HepG2 (cell line): ENCODE measurements at regions not wholly inside any gene's neighbourhood (a gene's known extent, or its start where the extent isn't known, plus 50 kb on each side); places are given as distances from the start of the nearest gene placed in this dataset.

Experiments
- ATAC-seq: fragments of 200-7000 bp; cut with Tn5 transposase; 3 replicates; pipeline ENCODE4 v1.9.1; 2020; ENCODE audit warnings: mild to moderate bottlenecking, moderate library complexity
- BruUV-seq: library from RNA; stranded (reverse); fragments of 400-500 nt; replicated peaks from 2 replicates; lab custom pipeline; 2021; lab: Mats Ljungman, UMichigan
- CTCF ChIA-PET: fragments of 300-600 bp; formaldehyde crosslinking; extraction: SDS; loops from one replicate; lab custom pipeline; 2021; ENCODE audit warnings: low total read pairs, inconsistent platforms, low intra/inter-chr PET ratio; lab: Yijun Ruan, JAX
- POLR2A ChIA-PET: fragments of 350-600 bp; sonication (Branson Sonifier 250); formaldehyde crosslinking; loops from one replicate; lab custom pipeline; 2020; ENCODE audit warnings: antibody characterized with exemption, inconsistent platforms; lab: Yijun Ruan, JAX
- DNase-seq: peaks from one replicate; pipeline ENCODE4 v3.0.0-alpha.2; 2015; ENCODE audit warnings: low spot score
- FAIRE-seq: peaks from 3 replicates; lab custom pipeline; 2011; peaks lifted over from hg19 to GRCh38; lab: Jason Lieb, UNC
- H2AFZ ChIP-seq: one replicate; pipeline ENCODE4 v1.6.1; 2011; ENCODE audit warnings: low read length, inconsistent platforms
- H3K27ac ChIP-seq: fragments of 300-600 bp; 3 replicates; pipeline ENCODE4 v1.8.0; 2011; ENCODE audit warnings: mixed run types, mild to moderate bottlenecking, mixed read lengths, low read length, inconsistent platforms; ENCODE audit not compliant: insufficient read depth; ENCODE audit errors: extremely low read length
- H3K27me3 ChIP-seq, 2 experiments: fragments of 200-600 bp in 1 of 2; 2 replicates in 1 of 2; 3 replicates in 1 of 2; pipeline versions ENCODE4 v1.6.0 to v1.8.0; 2011; ENCODE audit warnings: low read length in 2 of 2, mild to moderate bottlenecking in 2 of 2, moderate library complexity in 2 of 2, inconsistent platforms in 1 of 2; ENCODE audit not compliant: insufficient read depth in 2 of 2, control insufficient read depth in 1 of 2
- H3K36me3 ChIP-seq, 2 experiments: fragments of 200-600 bp in 1 of 2; replicated peaks in 1 of 2; 2 replicates in 1 of 2; 3 replicates in 1 of 2; pipeline versions ENCODE4 v1.5.1 to v1.8.0; 2011; ENCODE audit warnings: low read length in 2 of 2, inconsistent platforms in 1 of 2; ENCODE audit not compliant: insufficient read depth in 2 of 2, control insufficient read depth in 1 of 2
- H3K4me1 ChIP-seq: 2 replicates; pipeline ENCODE4 v1.5.1; 2012; ENCODE audit warnings: low read length, inconsistent platforms; ENCODE audit not compliant: insufficient read depth
- H3K4me2 ChIP-seq: 2 replicates; pipeline ENCODE4 v1.6.0; 2011; ENCODE audit warnings: low read depth, low read length, inconsistent platforms
- H3K4me3 ChIP-seq, 3 experiments: fragments of 200-600 bp in 1 of 3; sonication (generic), shearing (Covaris generic) in 1 of 3; replicated peaks in 1 of 3; 2 replicates each; pipeline ENCODE4 v1.5.1; 2011 to 2016; ENCODE audit warnings: low read length in 3 of 3, inconsistent platforms in 2 of 3, low read depth in 2 of 3, mild to moderate bottlenecking in 2 of 3, control low read depth in 1 of 3, mixed read lengths in 1 of 3; ENCODE audit not compliant: insufficient read depth in 1 of 3
- H3K79me2 ChIP-seq: one replicate; pipeline ENCODE4 v1.6.1; 2011; ENCODE audit warnings: low read length, inconsistent platforms; ENCODE audit not compliant: insufficient read depth
- H3K9ac ChIP-seq: 2 replicates; pipeline ENCODE4 v1.6.0; 2011; ENCODE audit warnings: mild to moderate bottlenecking, low read depth, low read length, inconsistent platforms; ENCODE audit not compliant: insufficient read depth
- H3K9me3 ChIP-seq: 2 replicates; pipeline ENCODE4 v1.5.1; 2012; ENCODE audit warnings: mild to moderate bottlenecking, low read length
- H4K20me1 ChIP-seq: 2 replicates; pipeline ENCODE4 v1.6.0; 2011; ENCODE audit warnings: inconsistent platforms, mild to moderate bottlenecking, low read length, moderate library complexity; ENCODE audit not compliant: insufficient read depth
- CHD4 ChIP-seq: fragments of 200-600 bp; sonication (generic); IDR thresholded peaks from 2 replicates; pipeline ENCODE4 v1.7.0; 2017; ENCODE audit warnings: mild to moderate bottlenecking, low read length, borderline replicate concordance
- GATA4 ChIP-seq: sonication (generic); IDR thresholded peaks from 2 replicates; pipeline ENCODE4 v1.6.1; 2016; ENCODE audit warnings: antibody characterized with exemption, low read depth, borderline replicate concordance
- GZF1 ChIP-seq: sonication (generic); formaldehyde crosslinking; IDR thresholded peaks from 2 replicates; pipeline ENCODE4 v1.5.1; 2020; ENCODE audit warnings: mild to moderate bottlenecking, missing genetic modification reagents
- HNRNPH1 ChIP-seq: fragments of 200-400 bp; formaldehyde crosslinking; optimal IDR thresholded peaks from 2 replicates; pipeline ENCODE3; 2017; ENCODE audit warnings: mild to moderate bottlenecking, low read depth, low read length
- KLF13 ChIP-seq: sonication (generic); formaldehyde crosslinking; IDR thresholded peaks from 2 replicates; pipeline ENCODE4 v1.4.0; 2020; ENCODE audit warnings: mild to moderate bottlenecking, missing genetic modification reagents
- NONO ChIP-seq, 2 experiments: fragments of 450-650 bp in 1 of 2; sonication (generic) in 1 of 2; formaldehyde crosslinking in 1 of 2; IDR thresholded peaks in 1 of 2; conservative IDR thresholded peaks in 1 of 2; 2 replicates each; pipeline versions ENCODE4 v1.6.1 to v1.8.0; 2017 to 2022; ENCODE audit warnings: mild to moderate bottlenecking in 1 of 2, missing genetic modification reagents in 1 of 2, moderate library complexity in 1 of 2
- PHB2 ChIP-seq: fragments of 450-650 bp; IDR thresholded peaks from 2 replicates; pipeline ENCODE4 v1.6.1; 2018; ENCODE audit not compliant: partially characterized antibody
- SOX6 ChIP-seq, 2 experiments: fragments of 450-650 bp in 1 of 2; sonication (generic) in 1 of 2; formaldehyde crosslinking in 1 of 2; IDR thresholded peaks; 2 replicates each; pipeline versions ENCODE4 v1.4.0 to v1.6.1; 2017 to 2020; ENCODE audit warnings: antibody characterized with exemption in 1 of 2, mild to moderate bottlenecking in 1 of 2, missing genetic modification reagents in 1 of 2
- SP140L ChIP-seq: sonication (generic); formaldehyde crosslinking; IDR thresholded peaks from 2 replicates; pipeline ENCODE4 v1.4.0; 2020; ENCODE audit warnings: missing genetic modification reagents, borderline replicate concordance
- STAG1 ChIP-seq: sonication (generic); formaldehyde crosslinking; IDR thresholded peaks from 2 replicates; pipeline ENCODE4 v1.4.0; 2020; ENCODE audit warnings: missing genetic modification reagents
- ZNF124 ChIP-seq: sonication (generic); formaldehyde crosslinking; IDR thresholded peaks from 2 replicates; pipeline ENCODE4 v1.4.0; 2020; ENCODE audit warnings: missing genetic modification reagents
- ZNF780A ChIP-seq: sonication (generic); formaldehyde crosslinking; IDR thresholded peaks from 2 replicates; pipeline ENCODE4 v1.8.0; 2022; ENCODE audit warnings: mild to moderate bottlenecking, missing genetic modification reagents, moderate library complexity
- WGBS: methylation state at CpG from one replicate; pipeline ENCODE4 v1.1.6; 2017; ENCODE audit warnings: low lambda C conversion rate; 5-methylcytosine and 5-hydroxymethylcytosine counted together
- in situ Hi-C: cut with HindIII; loops from 2 replicates; pipeline ENCODE4 v1.10.0; 2017; ENCODE audit warnings: low pct_unique_long_range_greater_than_20kb; ENCODE audit not compliant: extremely low pct_ligation_motif_present
- intact Hi-C: fragments of 100-400 bp; cut with micrococcal nuclease; formaldehyde crosslinking; loops from one replicate; pipeline ENCODE4 v1.10.0; 2022; ENCODE audit not compliant: unreplicated experiment
- TF ChIP-seq, protein P1 (sequence below): sonication (generic); formaldehyde crosslinking; IDR thresholded peaks from 2 replicates; pipeline ENCODE4 v1.5.0; 2020; ENCODE audit warnings: mild to moderate bottlenecking, missing genetic modification reagents, moderate library complexity

DNA sequence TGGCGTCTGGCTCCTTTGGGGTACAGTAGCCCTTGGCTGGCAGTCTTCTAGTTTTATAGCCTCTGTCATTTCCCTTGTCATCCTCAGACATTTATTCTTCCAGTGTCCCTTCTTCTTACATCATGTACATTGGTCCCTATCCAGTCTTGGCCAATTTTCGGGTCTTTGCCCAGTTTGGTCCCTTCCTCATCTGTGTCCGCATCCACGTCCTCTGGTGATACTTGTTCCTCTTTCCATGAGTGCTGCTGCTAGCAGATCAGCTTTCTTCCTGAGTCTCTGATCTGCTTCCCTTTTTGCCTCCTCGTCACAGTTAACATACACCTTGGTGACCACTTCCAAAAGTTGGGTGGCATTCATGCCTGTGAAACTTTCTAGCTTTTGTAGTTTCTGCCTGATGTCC lies 86.2 kb upstream of the GPR6 start:
- no peaks in the 10 kb centered on the region for H3K36me3 ChIP-seq
- no peak for DNase-seq
- no peak for ATAC-seq
- 22% methylated on average over 5 of the region's 5 CpGs for WGBS
- POLR2A ChIA-PET: no interaction called here
- no peaks in the 10 kb centered on the region for H3K4me1 ChIP-seq
- CTCF ChIA-PET: no interaction called here
- H3K27ac ChIP-seq: no peak overlapping the region
- no peaks in the 10 kb centered on the region for H3K79me2 ChIP-seq
- no peak overlapping the region for H3K4me3 ChIP-seq
- H3K9ac ChIP-seq: no peak overlapping the region
- peaks cover 1 to 43% of the 10 kb centered on the region in 2 experiments for H3K27me3 ChIP-seq
- intact Hi-C loops: no loop called here
- no peak overlapping the region for H3K4me2 ChIP-seq
- H3K9me3 ChIP-seq: no peaks in the 10 kb centered on the region
- no TSS peak for BruUV-seq
- no peak overlapping the region for H2AFZ ChIP-seq
- in situ Hi-C loops: loop anchor here (10.0 kb wide), 1 partner anchor 153 kb away; no protein-coding TSS in a partner anchor
- no peaks in the 10 kb centered on the region for H4K20me1 ChIP-seq
- no peak for TF ChIP-seq ZNF124 (CRISPR knock-in tag)
- no peak for TF ChIP-seq SP140L
- TF ChIP-seq KLF13 (CRISPR knock-in tag): no peak
- TF ChIP-seq NONO (IDR thresholded peaks at IDR 0.05): no peak
- TF ChIP-seq NONO (CRISPR knock-in tag; conservative IDR thresholded peaks at IDR 0.05): no peak
- no peak for TF ChIP-seq SOX6 (IDR thresholded peaks at IDR 0.05)
- no peak for TF ChIP-seq SOX6 (CRISPR knock-in tag; IDR thresholded peaks at IDR 0.05)
- no peak for TF ChIP-seq PHB2
- no peak for TF ChIP-seq HNRNPH1
- no peak for FAIRE-seq

DNA sequence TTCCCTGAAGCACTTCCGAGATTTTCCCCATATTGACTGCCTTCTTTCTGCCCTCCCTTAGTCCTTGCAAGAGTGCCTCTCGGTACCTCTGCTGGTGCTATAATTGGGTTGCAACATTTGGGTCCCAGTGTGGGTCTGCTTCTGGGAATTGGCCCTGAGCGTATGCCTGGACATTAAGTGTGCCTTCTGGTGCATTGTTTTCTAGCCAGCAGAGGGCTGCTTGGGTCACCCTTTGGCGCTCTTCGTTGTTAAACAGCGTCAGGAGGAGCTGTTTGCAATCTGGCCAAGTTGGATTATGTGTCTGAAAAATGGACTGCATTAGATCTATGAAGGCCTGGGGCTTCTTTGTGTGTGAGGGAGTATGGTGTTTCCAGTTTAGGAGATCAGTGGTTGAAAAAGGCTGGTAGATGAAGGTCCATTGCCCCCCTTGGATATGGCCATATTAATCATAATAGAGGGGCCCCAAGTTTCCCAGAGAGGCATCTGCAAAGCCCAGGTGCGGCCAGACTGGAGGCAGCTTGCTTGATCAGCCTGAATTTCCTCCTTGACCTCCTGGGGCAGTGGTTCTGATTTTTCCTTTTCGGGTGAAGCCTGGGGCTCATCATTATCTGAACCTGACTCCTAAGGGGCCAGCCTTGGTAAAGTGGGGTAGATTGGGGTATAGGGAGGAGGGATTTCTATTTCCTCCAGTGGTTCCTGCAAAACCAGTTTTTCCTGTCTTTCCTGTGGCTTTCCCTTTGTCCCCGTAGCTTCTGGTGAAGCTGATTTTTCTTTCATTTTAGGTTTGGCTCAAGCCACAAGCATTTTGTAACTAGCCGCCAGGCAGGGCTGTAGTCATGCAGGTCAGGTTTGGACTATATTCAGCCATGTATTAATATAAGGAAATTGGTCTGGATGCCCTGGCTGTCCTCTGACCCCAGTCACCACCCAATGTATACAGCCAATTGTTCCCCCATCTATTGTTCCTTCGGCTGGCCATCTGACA lies 85.4 kb upstream of the GPR6 start:
- Histone ChIP-seq H3K27ac (no peak overlapping the region), H3K9me3 (no peaks in the 10 kb centered on the region), H3K27me3 (peaks cover 1 to 36% of the 10 kb centered on the region in 2 experiments), H4K20me1 (no peaks in the 10 kb centered on the region), H3K79me2 (no peaks in the 10 kb centered on the region), H3K4me2 (no peak overlapping the region), H3K36me3 (no peaks in the 10 kb centered on the region), H3K4me3 (no peak overlapping the region), H3K4me1 (no peaks in the 10 kb centered on the region), H2AFZ (no peak overlapping the region), H3K9ac (no peak overlapping the region)
- ChIA-PET POLR2A (no interaction called here), CTCF (no interaction called here)
- TF ChIP-seq STAG1 (CRISPR knock-in tag) (peak; percentile 25; the same call in 1 of the 2 replicates), CHD4 (no peak), GZF1 (CRISPR knock-in tag) (peak; percentile 87), ZNF780A (no peak), GATA4 (no peak)
- TF ChIP-seq, protein P1, sequence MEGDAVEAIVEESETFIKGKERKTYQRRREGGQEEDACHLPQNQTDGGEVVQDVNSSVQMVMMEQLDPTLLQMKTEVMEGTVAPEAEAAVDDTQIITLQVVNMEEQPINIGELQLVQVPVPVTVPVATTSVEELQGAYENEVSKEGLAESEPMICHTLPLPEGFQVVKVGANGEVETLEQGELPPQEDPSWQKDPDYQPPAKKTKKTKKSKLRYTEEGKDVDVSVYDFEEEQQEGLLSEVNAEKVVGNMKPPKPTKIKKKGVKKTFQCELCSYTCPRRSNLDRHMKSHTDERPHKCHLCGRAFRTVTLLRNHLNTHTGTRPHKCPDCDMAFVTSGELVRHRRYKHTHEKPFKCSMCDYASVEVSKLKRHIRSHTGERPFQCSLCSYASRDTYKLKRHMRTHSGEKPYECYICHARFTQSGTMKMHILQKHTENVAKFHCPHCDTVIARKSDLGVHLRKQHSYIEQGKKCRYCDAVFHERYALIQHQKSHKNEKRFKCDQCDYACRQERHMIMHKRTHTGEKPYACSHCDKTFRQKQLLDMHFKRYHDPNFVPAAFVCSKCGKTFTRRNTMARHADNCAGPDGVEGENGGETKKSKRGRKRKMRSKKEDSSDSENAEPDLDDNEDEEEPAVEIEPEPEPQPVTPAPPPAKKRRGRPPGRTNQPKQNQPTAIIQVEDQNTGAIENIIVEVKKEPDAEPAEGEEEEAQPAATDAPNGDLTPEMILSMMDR (CRISPR knock-in tag): 0 out of 2 replicates have a peak, but pooled peaks have one; percentile 28
- in situ Hi-C loops (loop anchor here (10.0 kb wide), 1 partner anchor 152 kb away; no protein-coding TSS in a partner anchor), intact Hi-C loops (no loop called here)
- ATAC-seq (peak; percentile 85), DNase-seq (no peak), FAIRE-seq (no peak)
- BruUV-seq: no TSS peak
- WGBS: 24% methylated on average over 11 of the region's 11 CpGs
